ENCODE measurements at regions not wholly inside any gene's neighbourhood (a gene's known extent, or its start where the extent isn't known, plus 50 kb on each side); places are given as distances from the start of the nearest gene placed in this dataset.

GRCh38 chr3:61343543-61343942 is 92.3 kb upstream of the FHIT start:
- no peak for TF ChIP-seq YY1 (IDR thresholded peaks at IDR 0.05; ENCODE audit: insufficient read depth, insufficient read length)
- no peak for TF ChIP-seq ZNF274 (IDR thresholded peaks at IDR 0.05; ENCODE audit: low read depth, low read length)
